Body of pancreas (tissue), 4 donors: ENCODE measurements at regions not wholly inside any gene's neighbourhood (a gene's known extent, or its start where the extent isn't known, plus 50 kb on each side); places are given as distances from the start of the nearest gene placed in this dataset.

Experiments
- POLR2A ChIP-seq, 3 donors: fragments of 450-650 bp; IDR thresholded peaks; one replicate each; pipeline ENCODE4 v1.6.1; 2016; ENCODE audit warnings: antibody characterized with exemption in 3 of 3, mild to moderate bottlenecking in 2 of 3
- TF ChIP-seq, protein P1 (sequence below), 7 experiments: fragments of 450-650 bp in 4 of 7; fragments of 200-600 bp in 3 of 7; sonication (generic) in 3 of 7; IDR thresholded peaks; one replicate each; pipeline ENCODE4 v1.5.1; 2016 to 2019; ENCODE audit warnings: antibody characterized with exemption in 7 of 7

DNA sequence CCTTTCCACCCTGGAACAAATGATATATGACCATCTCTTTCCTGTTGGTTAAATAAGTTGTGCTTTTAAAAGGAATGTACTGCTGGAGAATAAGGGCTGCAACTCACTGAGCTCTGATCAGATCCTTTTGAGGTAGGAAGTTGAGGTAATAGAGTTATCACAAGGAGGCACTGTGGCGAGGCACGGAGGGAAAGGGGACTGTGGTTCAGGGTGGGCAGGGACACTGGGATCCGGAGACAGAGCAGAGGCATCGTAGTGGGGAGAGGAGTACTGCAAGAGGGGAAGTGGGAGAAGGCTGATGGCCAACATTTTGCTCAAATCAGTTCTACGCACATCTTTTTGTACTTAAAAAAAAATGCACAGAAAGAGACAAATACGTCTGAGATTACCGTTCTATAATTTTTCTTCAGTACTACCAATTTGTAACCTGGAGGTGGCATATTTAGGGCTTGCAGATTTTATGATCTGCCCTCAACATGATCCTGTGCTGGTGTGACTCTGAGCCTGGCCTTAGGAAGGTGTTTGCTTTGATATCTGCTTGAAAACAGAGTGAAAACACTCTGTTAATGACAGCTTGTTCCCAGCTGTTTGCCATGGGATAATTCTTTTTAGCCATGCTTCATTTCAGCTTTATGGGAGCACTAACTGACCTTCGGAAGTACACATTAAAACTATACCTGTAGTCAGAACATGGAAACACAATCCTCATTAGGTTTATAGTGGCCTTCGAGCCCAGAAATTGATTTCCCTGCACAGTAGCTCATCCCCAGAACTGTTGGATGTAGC lies 168.1 kb downstream of the KCNE4 start:
- TF ChIP-seq, protein P1, sequence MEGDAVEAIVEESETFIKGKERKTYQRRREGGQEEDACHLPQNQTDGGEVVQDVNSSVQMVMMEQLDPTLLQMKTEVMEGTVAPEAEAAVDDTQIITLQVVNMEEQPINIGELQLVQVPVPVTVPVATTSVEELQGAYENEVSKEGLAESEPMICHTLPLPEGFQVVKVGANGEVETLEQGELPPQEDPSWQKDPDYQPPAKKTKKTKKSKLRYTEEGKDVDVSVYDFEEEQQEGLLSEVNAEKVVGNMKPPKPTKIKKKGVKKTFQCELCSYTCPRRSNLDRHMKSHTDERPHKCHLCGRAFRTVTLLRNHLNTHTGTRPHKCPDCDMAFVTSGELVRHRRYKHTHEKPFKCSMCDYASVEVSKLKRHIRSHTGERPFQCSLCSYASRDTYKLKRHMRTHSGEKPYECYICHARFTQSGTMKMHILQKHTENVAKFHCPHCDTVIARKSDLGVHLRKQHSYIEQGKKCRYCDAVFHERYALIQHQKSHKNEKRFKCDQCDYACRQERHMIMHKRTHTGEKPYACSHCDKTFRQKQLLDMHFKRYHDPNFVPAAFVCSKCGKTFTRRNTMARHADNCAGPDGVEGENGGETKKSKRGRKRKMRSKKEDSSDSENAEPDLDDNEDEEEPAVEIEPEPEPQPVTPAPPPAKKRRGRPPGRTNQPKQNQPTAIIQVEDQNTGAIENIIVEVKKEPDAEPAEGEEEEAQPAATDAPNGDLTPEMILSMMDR (IDR thresholded peaks at IDR 0.05), result no peak
- TF ChIP-seq POLR2A (IDR thresholded peaks at IDR 0.05), result no peak
